ENCODE measurements at regions not wholly inside any gene's neighbourhood (a gene's known extent, or its start where the extent isn't known, plus 50 kb on each side); places are given as distances from the start of the nearest gene placed in this dataset.

GRCh38 chr18:56333146-56333545, 305.2 kb downstream of the TXNL1 start:
- no peaks in the 10 kb centered on the region for H3K36me3 ChIP-seq (ENCODE audit: control insufficient read depth in 2 of 2, insufficient read depth in 2 of 2, low read length in 1 of 2)
- H3K4me2 ChIP-seq (ENCODE audit: control insufficient read depth, insufficient read depth) = no peak overlapping the region
- SMC1A ChIA-PET (ENCODE audit: uncharacterized antibody, unreplicated experiment) = no interaction called here
- no peaks in the 10 kb centered on the region for H3K27me3 ChIP-seq (replicated peaks in 1 of 2; ENCODE audit: control insufficient read depth in 2 of 2, insufficient read depth in 2 of 2, low read length in 1 of 2)
- no peak overlapping the region for H3K9ac ChIP-seq (ENCODE audit: control insufficient read depth, insufficient read depth, low read length)
- intact Hi-C loops (cut with micrococcal nuclease; ENCODE audit: unreplicated experiment) (no loop called here), in situ Hi-C loops (cut with MboI) (no loop called here)
- FAIRE-seq (no peak), DNase-seq (ENCODE audit: low read depth, low spot score) (no peak), ATAC-seq (no peak)
- no peaks in the 10 kb centered on the region for H4K20me1 ChIP-seq (ENCODE audit: control insufficient read depth, insufficient read depth)
- H3K9me3 ChIP-seq (replicated peaks; ENCODE audit: control insufficient read depth, insufficient read depth, low read length) = no peaks in the 10 kb centered on the region
- RAD21 ChIA-PET (ENCODE audit: unreplicated experiment) = no interaction called here
- no peak overlapping the region for H3K27ac ChIP-seq (ENCODE audit: control insufficient read depth, insufficient read depth)
- CTCF ChIA-PET = no interaction called here
- no TSS peak for BruUV-seq (replicated peaks)
- no peak overlapping the region for H3K4me3 ChIP-seq
- no peaks in the 10 kb centered on the region for H3K4me1 ChIP-seq (ENCODE audit: control insufficient read depth, insufficient read depth, low read length)
- H2AFZ ChIP-seq (ENCODE audit: control insufficient read depth, low read depth, low read length) = no peak overlapping the region
- 17% methylated on average over 4 of the region's 4 CpGs for WGBS (ENCODE audit: insufficient coverage, insufficient replicate concordance, low lambda C conversion rate, missing lambda C conversion rate)
- POLR2A ChIA-PET = no interaction called here
- TF ChIP-seq BMI1 (IDR thresholded peaks at IDR 0.05; ENCODE audit: borderline replicate concordance) = no peak
- TF ChIP-seq POLR2AphosphoS2 (IDR thresholded peaks at IDR 0.05; ENCODE audit: low read depth, low read length) = no peak
- TF ChIP-seq CBFB (IDR thresholded peaks at IDR 0.05; ENCODE audit: low read depth) = no peak
- TF ChIP-seq ATF7 (IDR thresholded peaks at IDR 0.05; ENCODE audit: low read depth) = no peak
- no peak for TF ChIP-seq SIX5 (IDR thresholded peaks at IDR 0.05; ENCODE audit: low read depth, low read length, severe bottlenecking)
- no peak for TF ChIP-seq ZZZ3 (IDR thresholded peaks at IDR 0.05; ENCODE audit: control insufficient read depth, insufficient read length, low read depth)
- TF ChIP-seq EZH2 (IDR thresholded peaks at IDR 0.05; ENCODE audit: borderline replicate concordance, control insufficient read depth, low read depth, low read length) = no peak
- TF ChIP-seq, protein P1, sequence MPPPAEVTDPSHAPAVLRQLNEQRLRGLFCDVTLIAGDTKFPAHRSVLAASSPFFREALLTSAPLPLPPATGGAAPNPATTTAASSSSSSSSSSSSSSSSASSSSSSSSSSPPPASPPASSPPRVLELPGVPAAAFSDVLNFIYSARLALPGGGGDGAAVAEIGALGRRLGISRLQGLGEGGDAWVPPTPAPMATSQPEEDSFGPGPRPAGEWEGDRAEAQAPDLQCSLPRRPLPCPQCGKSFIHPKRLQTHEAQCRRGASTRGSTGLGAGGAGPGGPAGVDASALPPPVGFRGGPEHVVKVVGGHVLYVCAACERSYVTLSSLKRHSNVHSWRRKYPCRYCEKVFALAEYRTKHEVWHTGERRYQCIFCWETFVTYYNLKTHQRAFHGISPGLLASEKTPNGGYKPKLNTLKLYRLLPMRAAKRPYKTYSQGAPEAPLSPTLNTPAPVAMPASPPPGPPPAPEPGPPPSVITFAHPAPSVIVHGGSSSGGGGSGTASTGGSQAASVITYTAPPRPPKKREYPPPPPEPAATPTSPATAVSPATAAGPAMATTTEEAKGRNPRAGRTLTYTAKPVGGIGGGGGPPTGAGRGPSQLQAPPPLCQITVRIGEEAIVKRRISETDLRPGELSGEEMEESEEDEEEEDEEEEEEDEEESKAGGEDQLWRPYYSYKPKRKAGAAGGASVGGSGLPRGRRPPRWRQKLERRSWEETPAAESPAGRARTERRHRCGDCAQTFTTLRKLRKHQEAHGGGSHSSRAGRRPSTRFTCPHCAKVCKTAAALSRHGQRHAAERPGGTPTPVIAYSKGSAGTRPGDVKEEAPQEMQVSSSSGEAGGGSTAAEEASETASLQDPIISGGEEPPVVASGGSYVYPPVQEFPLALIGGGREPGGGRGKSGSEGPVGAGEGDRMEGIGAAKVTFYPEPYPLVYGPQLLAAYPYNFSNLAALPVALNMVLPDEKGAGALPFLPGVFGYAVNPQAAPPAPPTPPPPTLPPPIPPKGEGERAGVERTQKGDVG (CRISPR knock-in tag; IDR thresholded peaks at IDR 0.05) = no peak
- TF ChIP-seq, protein P2, sequence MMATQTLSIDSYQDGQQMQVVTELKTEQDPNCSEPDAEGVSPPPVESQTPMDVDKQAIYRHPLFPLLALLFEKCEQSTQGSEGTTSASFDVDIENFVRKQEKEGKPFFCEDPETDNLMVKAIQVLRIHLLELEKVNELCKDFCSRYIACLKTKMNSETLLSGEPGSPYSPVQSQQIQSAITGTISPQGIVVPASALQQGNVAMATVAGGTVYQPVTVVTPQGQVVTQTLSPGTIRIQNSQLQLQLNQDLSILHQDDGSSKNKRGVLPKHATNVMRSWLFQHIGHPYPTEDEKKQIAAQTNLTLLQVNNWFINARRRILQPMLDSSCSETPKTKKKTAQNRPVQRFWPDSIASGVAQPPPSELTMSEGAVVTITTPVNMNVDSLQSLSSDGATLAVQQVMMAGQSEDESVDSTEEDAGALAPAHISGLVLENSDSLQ (IDR thresholded peaks at IDR 0.05) = no peak
- no peak for TF ChIP-seq RBBP5 (conservative IDR thresholded peaks at IDR 0.05)
- TF ChIP-seq, protein P3, sequence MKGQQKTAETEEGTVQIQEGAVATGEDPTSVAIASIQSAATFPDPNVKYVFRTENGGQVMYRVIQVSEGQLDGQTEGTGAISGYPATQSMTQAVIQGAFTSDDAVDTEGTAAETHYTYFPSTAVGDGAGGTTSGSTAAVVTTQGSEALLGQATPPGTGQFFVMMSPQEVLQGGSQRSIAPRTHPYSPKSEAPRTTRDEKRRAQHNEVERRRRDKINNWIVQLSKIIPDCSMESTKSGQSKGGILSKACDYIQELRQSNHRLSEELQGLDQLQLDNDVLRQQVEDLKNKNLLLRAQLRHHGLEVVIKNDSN (IDR thresholded peaks at IDR 0.05; ENCODE audit: borderline replicate concordance, extremely low read length, insufficient read depth, low read depth, low read length) = no peak
- no peak for TF ChIP-seq CREB1 (IDR thresholded peaks at IDR 0.05; ENCODE audit: low read depth)
- no peak for TF ChIP-seq ZNF24 (IDR thresholded peaks at IDR 0.05)
- TF ChIP-seq MTA3 (IDR thresholded peaks at IDR 0.05; ENCODE audit: borderline replicate concordance, low read length) = no peak
- TF ChIP-seq YY1 (IDR thresholded peaks at IDR 0.05; ENCODE audit: low read depth, low read length) = no peak
- no peaks in the 10 kb centered on the region for H3K79me2 ChIP-seq (ENCODE audit: control insufficient read depth, insufficient read depth, low read length)
